Transverse colon (tissue), 3 donors: ENCODE measurements at regions not wholly inside any gene's neighbourhood (a gene's known extent, or its start where the extent isn't known, plus 50 kb on each side); places are given as distances from the start of the nearest gene placed in this dataset.

Source experiments
- CTCF ChIP-seq, 5 experiments: fragments of 200-600 bp in 3 of 5; fragments of 450-650 bp in 2 of 5; sonication (generic) in 3 of 5; IDR thresholded peaks; 1 replicate in 2 of 5; 2 replicates in 3 of 5; pipeline ENCODE4 v1.5.1; 2016 to 2017; ENCODE audit warnings: antibody characterized with exemption in 5 of 5, inconsistent platforms in 3 of 5, mild to moderate bottlenecking in 2 of 5, moderate library complexity in 1 of 5
- EP300 ChIP-seq: sonication (generic); formaldehyde crosslinking; IDR thresholded peaks from one replicate; pipeline ENCODE4 v1.6.1; 2017; ENCODE audit warnings: antibody characterized with exemption, low read depth
- POLR2A ChIP-seq: fragments of 450-650 bp; IDR thresholded peaks from one replicate; pipeline ENCODE4 v1.6.1; 2016; ENCODE audit warnings: antibody characterized with exemption, mild to moderate bottlenecking, moderate library complexity

GRCh38 chr2:10985901-10986535 lies 74.3 kb downstream of the KCNF1 start:
- TF ChIP-seq POLR2A (no peak), CTCF (IDR thresholded peaks at IDR 0.05) (no peak), EP300 (no peak)
